ENCODE measurements at regions not wholly inside any gene's neighbourhood (a gene's known extent, or its start where the extent isn't known, plus 50 kb on each side); places are given as distances from the start of the nearest gene placed in this dataset.

DNA sequence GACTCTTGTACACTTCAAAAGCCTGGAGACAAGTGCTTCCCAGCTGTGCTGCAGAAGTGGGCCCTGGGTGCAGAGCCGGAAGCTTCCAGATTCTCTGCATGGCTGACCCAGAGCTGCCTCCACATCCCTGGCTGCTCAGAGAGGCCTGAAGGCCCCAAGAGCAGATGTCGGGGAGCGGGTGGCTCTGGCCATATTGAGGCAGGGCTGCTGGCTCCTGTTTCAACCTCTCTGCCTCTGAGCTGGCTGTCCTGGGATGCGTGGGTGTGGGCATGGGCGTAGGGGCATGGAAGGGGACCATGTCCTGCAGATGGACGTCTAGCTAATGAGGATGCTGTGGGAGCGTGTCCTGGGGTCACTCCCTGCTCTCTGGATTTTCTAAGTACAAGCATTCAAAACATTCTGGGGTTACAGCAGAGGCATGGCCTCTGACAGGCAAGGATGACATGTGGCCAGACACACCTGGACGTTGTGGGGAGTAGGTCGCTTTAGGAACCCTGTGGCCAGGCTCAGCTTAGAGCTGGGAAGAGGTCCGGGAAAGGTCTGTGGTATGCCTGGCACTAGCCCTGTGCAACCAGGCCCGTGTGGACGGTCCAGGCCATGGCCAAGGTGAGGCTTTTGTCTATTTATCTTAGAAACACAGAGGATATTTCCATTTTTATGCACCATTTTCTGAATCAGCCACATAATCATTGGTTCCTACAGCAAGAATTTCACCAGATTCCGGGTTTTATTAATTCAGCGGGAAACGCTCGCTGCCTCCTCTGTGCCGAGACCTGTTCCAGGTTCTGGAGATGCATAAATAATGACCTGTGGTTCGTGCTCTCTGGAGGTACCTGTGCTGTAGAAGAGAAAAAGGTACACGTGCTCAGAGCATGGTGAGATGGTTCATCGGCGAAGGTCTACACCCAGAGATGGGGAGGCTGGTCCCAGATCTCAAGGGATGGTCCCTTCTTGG is 361.1 kb downstream of the GLRX3 start:
- H3K4me1 ChIP-seq (ENCODE audit: control insufficient read depth, insufficient read depth, low read depth, low read length): no peaks in the 10 kb centered on the region
- H3K23ac ChIP-seq (ENCODE audit: low read length in 2 of 2): no peak overlapping the region
- H3K36me3 ChIP-seq (ENCODE audit: control insufficient read depth in 1 of 2, insufficient read depth in 2 of 2, low read depth in 1 of 2, low read length in 2 of 2): no peaks in the 10 kb centered on the region
- H4K8ac ChIP-seq (ENCODE audit: low read length): no peak overlapping the region
- no peak overlapping the region for H2BK15ac ChIP-seq (ENCODE audit: low read depth, poor library complexity, severe bottlenecking)
- H3K4me2 ChIP-seq (ENCODE audit: low read length, poor library complexity, severe bottlenecking): no peak overlapping the region
- H2BK12ac ChIP-seq (ENCODE audit: low read length in 2 of 2): no peak overlapping the region
- WGBS: 79% methylated on average over 21 of the region's 21 CpGs
- H2AFZ ChIP-seq (ENCODE audit: low read depth, low read length): no peak overlapping the region
- no peak overlapping the region for H3K18ac ChIP-seq (ENCODE audit: low read depth in 1 of 2, low read length in 2 of 2)
- H2BK120ac ChIP-seq (ENCODE audit: low read depth, low read length): no peak overlapping the region
- no peak overlapping the region for H3K4ac ChIP-seq (ENCODE audit: low read depth in 1 of 2, low read length in 2 of 2)
- H4K91ac ChIP-seq (ENCODE audit: low read length): no peak overlapping the region
- H3K4me3 ChIP-seq (ENCODE audit: insufficient read depth in 1 of 2, low read depth in 1 of 2, low read length in 2 of 2): no peak overlapping the region
- no peak overlapping the region for H3K27ac ChIP-seq (ENCODE audit: low read length, poor library complexity, severe bottlenecking)
- no peaks in the 10 kb centered on the region for H3K79me1 ChIP-seq (replicated peaks; ENCODE audit: low read length, poor library complexity, severe bottlenecking)
- H3K9ac ChIP-seq (ENCODE audit: low read length): no peak overlapping the region
- H3K9me3 ChIP-seq (ENCODE audit: control insufficient read depth, low read length): peaks cover 12% of the 10 kb centered on the region
- H3K27me3 ChIP-seq (ENCODE audit: control insufficient read depth in 1 of 2, insufficient read depth in 1 of 2, low read length in 2 of 2): no peaks in the 10 kb centered on the region
- H2AK5ac ChIP-seq (ENCODE audit: low read length, severe bottlenecking): no peak overlapping the region
- no peak overlapping the region for H2BK5ac ChIP-seq (ENCODE audit: low read depth, low read length, poor library complexity, severe bottlenecking)
- no peak overlapping the region for H3K14ac ChIP-seq (ENCODE audit: low read length in 2 of 2)
- no peak for DNase-seq

DNA sequence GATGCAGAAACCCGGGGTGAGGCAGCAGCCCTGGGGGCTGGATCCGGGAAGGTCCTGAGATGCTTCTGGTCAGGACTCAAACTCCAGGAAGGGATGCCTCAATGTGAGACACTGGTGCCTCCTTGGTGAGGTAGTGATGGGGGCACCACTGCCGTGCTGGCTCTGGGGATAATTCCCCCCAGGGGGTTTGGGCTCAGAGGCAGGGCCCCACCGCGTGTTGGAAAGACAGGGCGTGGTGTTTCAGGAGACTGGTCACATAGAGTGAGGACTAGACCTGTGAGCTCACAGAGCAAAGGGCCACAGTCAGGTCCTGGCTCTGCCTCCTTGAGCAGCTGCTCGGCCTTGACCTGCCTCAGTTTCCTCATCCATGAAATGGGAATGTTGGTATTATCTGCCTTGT is 361.9 kb downstream of the GLRX3 start:
- Histone ChIP-seq H4K8ac (ENCODE audit: low read length) (no peak overlapping the region), H3K27me3 (ENCODE audit: control insufficient read depth in 1 of 2, insufficient read depth in 1 of 2, low read length in 2 of 2) (no peaks in the 10 kb centered on the region), H2BK120ac (ENCODE audit: low read depth, low read length) (no peak overlapping the region), H2AK5ac (ENCODE audit: low read length, severe bottlenecking) (no peak overlapping the region), H2BK5ac (ENCODE audit: low read depth, low read length, poor library complexity, severe bottlenecking) (no peak overlapping the region), H3K9me3 (ENCODE audit: control insufficient read depth, low read length) (peaks cover 19% of the 10 kb centered on the region), H2BK15ac (ENCODE audit: low read depth, poor library complexity, severe bottlenecking) (no peak overlapping the region), H3K79me1 (replicated peaks; ENCODE audit: low read length, poor library complexity, severe bottlenecking) (no peaks in the 10 kb centered on the region), H2AFZ (ENCODE audit: low read depth, low read length) (no peak overlapping the region), H3K27ac (ENCODE audit: low read length, poor library complexity, severe bottlenecking) (no peak overlapping the region), H3K4me2 (ENCODE audit: low read length, poor library complexity, severe bottlenecking) (no peak overlapping the region), H2BK12ac (ENCODE audit: low read length in 2 of 2) (no peak overlapping the region), H4K91ac (ENCODE audit: low read length) (no peak overlapping the region), H3K14ac (ENCODE audit: low read length in 2 of 2) (no peak overlapping the region), H3K36me3 (ENCODE audit: control insufficient read depth in 1 of 2, insufficient read depth in 2 of 2, low read depth in 1 of 2, low read length in 2 of 2) (no peaks in the 10 kb centered on the region), H3K4ac (ENCODE audit: low read depth in 1 of 2, low read length in 2 of 2) (no peak overlapping the region), H3K4me3 (ENCODE audit: insufficient read depth in 1 of 2, low read depth in 1 of 2, low read length in 2 of 2) (no peak overlapping the region), H3K18ac (ENCODE audit: low read depth in 1 of 2, low read length in 2 of 2) (no peak overlapping the region), H3K9ac (ENCODE audit: low read length) (no peak overlapping the region), H3K4me1 (ENCODE audit: control insufficient read depth, insufficient read depth, low read depth, low read length) (no peaks in the 10 kb centered on the region), H3K23ac (ENCODE audit: low read length in 2 of 2) (no peak overlapping the region)
- WGBS: 83% methylated on average over 7 of the region's 7 CpGs
- DNase-seq: no peak

DNA sequence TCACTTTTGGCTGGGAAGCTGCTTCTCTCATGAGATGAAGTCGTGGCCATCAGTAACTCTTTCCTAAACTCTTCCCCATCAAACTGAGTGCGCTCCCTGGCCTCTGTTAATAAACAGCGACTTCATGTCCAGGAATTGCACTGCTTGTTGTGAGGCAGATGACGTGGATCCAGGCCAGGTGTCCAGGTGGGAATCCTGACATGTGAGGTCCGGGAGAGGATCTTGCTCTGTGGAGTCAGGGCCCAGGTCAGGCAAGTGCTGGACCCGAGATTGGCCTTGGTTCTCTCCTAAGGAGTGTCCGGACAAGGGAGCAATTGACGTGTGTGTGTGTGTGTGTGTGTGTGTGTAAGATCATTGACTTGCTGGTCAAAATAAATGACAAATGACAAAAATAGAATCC is 362.7 kb downstream of the GLRX3 start:
- H2BK15ac ChIP-seq (ENCODE audit: low read depth, poor library complexity, severe bottlenecking): no peak overlapping the region
- H3K79me1 ChIP-seq (replicated peaks; ENCODE audit: low read length, poor library complexity, severe bottlenecking): no peaks in the 10 kb centered on the region
- no peak overlapping the region for H3K27ac ChIP-seq (ENCODE audit: low read length, poor library complexity, severe bottlenecking)
- no peak overlapping the region for H4K91ac ChIP-seq (ENCODE audit: low read length)
- H3K18ac ChIP-seq (ENCODE audit: low read depth in 1 of 2, low read length in 2 of 2): no peak overlapping the region
- no peak overlapping the region for H2BK12ac ChIP-seq (ENCODE audit: low read length in 2 of 2)
- H3K9ac ChIP-seq (ENCODE audit: low read length): no peak overlapping the region
- WGBS: 65% methylated on average over 8 of the region's 8 CpGs
- H3K4ac ChIP-seq (ENCODE audit: low read depth in 1 of 2, low read length in 2 of 2): no peak overlapping the region
- H2AK5ac ChIP-seq (ENCODE audit: low read length, severe bottlenecking): no peak overlapping the region
- H2AFZ ChIP-seq (ENCODE audit: low read depth, low read length): no peak overlapping the region
- H3K27me3 ChIP-seq (ENCODE audit: control insufficient read depth in 1 of 2, insufficient read depth in 1 of 2, low read length in 2 of 2): no peaks in the 10 kb centered on the region
- no peak overlapping the region for H2BK120ac ChIP-seq (ENCODE audit: low read depth, low read length)
- H2BK5ac ChIP-seq (ENCODE audit: low read depth, low read length, poor library complexity, severe bottlenecking): no peak overlapping the region
- no peak overlapping the region for H4K8ac ChIP-seq (ENCODE audit: low read length)
- H3K4me1 ChIP-seq (ENCODE audit: control insufficient read depth, insufficient read depth, low read depth, low read length): no peaks in the 10 kb centered on the region
- H3K23ac ChIP-seq (ENCODE audit: low read length in 2 of 2): no peak overlapping the region
- no peak for DNase-seq
- no peak overlapping the region for H3K4me3 ChIP-seq (ENCODE audit: insufficient read depth in 1 of 2, low read depth in 1 of 2, low read length in 2 of 2)
- H3K36me3 ChIP-seq (ENCODE audit: control insufficient read depth in 1 of 2, insufficient read depth in 2 of 2, low read depth in 1 of 2, low read length in 2 of 2): no peaks in the 10 kb centered on the region
- H3K14ac ChIP-seq (ENCODE audit: low read length in 2 of 2): no peak overlapping the region
- H3K9me3 ChIP-seq (ENCODE audit: control insufficient read depth, low read length): peaks cover 28% of the 10 kb centered on the region
- no peak overlapping the region for H3K4me2 ChIP-seq (ENCODE audit: low read length, poor library complexity, severe bottlenecking)

GRCh38 chr10:130499541-130499940 is 363.4 kb downstream of the GLRX3 start:
- H3K4ac ChIP-seq (ENCODE audit: low read depth in 1 of 2, low read length in 2 of 2): no peak overlapping the region
- H3K4me2 ChIP-seq (ENCODE audit: low read length, poor library complexity, severe bottlenecking): no peak overlapping the region
- no peak overlapping the region for H2BK12ac ChIP-seq (ENCODE audit: low read length in 2 of 2)
- no peak overlapping the region for H2AK5ac ChIP-seq (ENCODE audit: low read length, severe bottlenecking)
- no peak overlapping the region for H3K9ac ChIP-seq (ENCODE audit: low read length)
- peaks cover 30% of the 10 kb centered on the region for H3K9me3 ChIP-seq (ENCODE audit: control insufficient read depth, low read length)
- no peak overlapping the region for H3K18ac ChIP-seq (ENCODE audit: low read depth in 1 of 2, low read length in 2 of 2)
- no peak overlapping the region for H2AFZ ChIP-seq (ENCODE audit: low read depth, low read length)
- no peaks in the 10 kb centered on the region for H3K4me1 ChIP-seq (ENCODE audit: control insufficient read depth, insufficient read depth, low read depth, low read length)
- H2BK120ac ChIP-seq (ENCODE audit: low read depth, low read length): no peak overlapping the region
- H3K27ac ChIP-seq (ENCODE audit: low read length, poor library complexity, severe bottlenecking): no peak overlapping the region
- H3K23ac ChIP-seq (ENCODE audit: low read length in 2 of 2): no peak overlapping the region
- H3K27me3 ChIP-seq (ENCODE audit: control insufficient read depth in 1 of 2, insufficient read depth in 1 of 2, low read length in 2 of 2): no peaks in the 10 kb centered on the region
- H4K8ac ChIP-seq (ENCODE audit: low read length): no peak overlapping the region
- no peaks in the 10 kb centered on the region for H3K36me3 ChIP-seq (ENCODE audit: control insufficient read depth in 1 of 2, insufficient read depth in 2 of 2, low read depth in 1 of 2, low read length in 2 of 2)
- no peak overlapping the region for H2BK15ac ChIP-seq (ENCODE audit: low read depth, poor library complexity, severe bottlenecking)
- no peak overlapping the region for H3K4me3 ChIP-seq (ENCODE audit: insufficient read depth in 1 of 2, low read depth in 1 of 2, low read length in 2 of 2)
- no peaks in the 10 kb centered on the region for H3K79me1 ChIP-seq (replicated peaks; ENCODE audit: low read length, poor library complexity, severe bottlenecking)
- no peak overlapping the region for H4K91ac ChIP-seq (ENCODE audit: low read length)
- H3K14ac ChIP-seq (ENCODE audit: low read length in 2 of 2): no peak overlapping the region
- no peak for DNase-seq
- H2BK5ac ChIP-seq (ENCODE audit: low read depth, low read length, poor library complexity, severe bottlenecking): no peak overlapping the region
